Activated T-helper 2 cell treated with anti-CD3 and anti-CD28 coated beads, Interferon-gamma antibody, Interleukin-2, Interleukin-4, amounts not matched to agents 10 μg/mL and 5 μg/mL and 100 μg/mL, durations not matched to agents 14 hours and 24 hours and 36 hours (primary cell): ENCODE measurements at regions not wholly inside any gene's neighbourhood (a gene's known extent, or its start where the extent isn't known, plus 50 kb on each side); places are given as distances from the start of the nearest gene placed in this dataset.

ENCODE experiments used
- DNase-seq: peaks from one replicate; pipeline ENCODE4 v3.0.0; 2021; ENCODE audit warnings: low spot score
- H3K27ac Mint-ChIP-seq: one replicate; pipeline ENCODE4 v1.8.0; 2021; ENCODE audit warnings: mixed read lengths
- H3K27me3 Mint-ChIP-seq: one replicate; pipeline ENCODE4 v1.8.0; 2021; ENCODE audit warnings: low read depth, mixed read lengths
- H3K36me3 Mint-ChIP-seq: one replicate; pipeline ENCODE4 v1.8.0; 2021; ENCODE audit warnings: low read depth, mixed read lengths
- H3K4me1 Mint-ChIP-seq: one replicate; pipeline ENCODE4 v1.8.0; 2021; ENCODE audit warnings: low read depth, mixed read lengths
- H3K4me3 Mint-ChIP-seq: one replicate; pipeline ENCODE4 v1.8.0; 2021; ENCODE audit warnings: low read depth, mild to moderate bottlenecking, moderate library complexity, mixed read lengths
- H3K9me3 Mint-ChIP-seq: one replicate; pipeline ENCODE4 v1.8.0; 2021; ENCODE audit warnings: mixed read lengths
- intact Hi-C: fragments of 100-400 bp; cut with micrococcal nuclease; formaldehyde crosslinking; loops from one replicate; pipeline ENCODE4 v1.15.1; 2023

- Mint-ChIP-seq H3K4me1 (peaks cover 21% of the 10 kb centered on the region), H3K4me3 (peak overlapping the region; percentile 80), H3K27me3 (peaks cover 5% of the 10 kb centered on the region), H3K9me3 (no peaks in the 10 kb centered on the region), H3K27ac (peak overlapping the region; percentile 49), H3K36me3 (no peaks in the 10 kb centered on the region)
- peak; percentile 11 for DNase-seq
- intact Hi-C loops, result no loop called here
These were observed 98.3 kb upstream of the VGLL3 start for GRCh38 chr3:87088993-87089841.

DNA sequence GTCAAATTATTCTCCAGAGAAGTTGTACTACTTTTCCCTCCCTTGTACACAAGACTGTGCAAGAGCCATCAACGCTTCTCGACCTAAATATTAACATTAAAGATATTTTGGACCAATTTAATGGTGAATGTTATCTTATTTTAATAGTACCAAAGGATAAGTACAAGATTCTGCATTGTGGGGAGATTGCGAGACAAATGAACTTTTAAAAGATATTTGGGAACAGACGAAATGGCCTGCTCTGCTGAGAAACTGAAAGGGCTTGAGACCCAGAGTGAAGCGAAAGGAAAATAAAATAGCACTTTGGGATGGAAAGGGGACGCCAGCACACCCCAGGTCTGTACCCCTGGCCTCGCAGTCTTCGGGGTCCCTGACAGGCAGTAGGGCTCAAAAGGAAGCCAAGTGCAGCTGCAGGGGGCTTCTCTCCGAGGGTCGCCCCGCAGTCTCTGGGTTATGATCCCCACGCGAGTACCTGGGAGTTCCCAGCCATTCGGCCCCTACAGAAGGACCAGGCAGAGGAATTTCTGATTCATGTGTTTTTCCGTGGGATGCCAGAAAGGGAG lies 97.6 kb upstream of the VGLL3 start:
- intact Hi-C loops, result no loop called here
- Mint-ChIP-seq H3K9me3 (no peaks in the 10 kb centered on the region), H3K27ac (no peak overlapping the region), H3K4me1 (peaks cover 21% of the 10 kb centered on the region), H3K36me3 (no peaks in the 10 kb centered on the region), H3K27me3 (peaks cover 5% of the 10 kb centered on the region), H3K4me3 (peak overlapping the region; percentile 80)
- no peak for DNase-seq

GRCh38 chr3:87084868-87085267 lies 93.9 kb upstream of the VGLL3 start:
- Mint-ChIP-seq H3K27ac (no peak overlapping the region), H3K4me1 (peaks cover 19% of the 10 kb centered on the region), H3K4me3 (no peak overlapping the region), H3K9me3 (no peaks in the 10 kb centered on the region), H3K36me3 (no peaks in the 10 kb centered on the region), H3K27me3 (peaks cover 5% of the 10 kb centered on the region)
- intact Hi-C loops, result no loop called here
- no peak for DNase-seq

DNA sequence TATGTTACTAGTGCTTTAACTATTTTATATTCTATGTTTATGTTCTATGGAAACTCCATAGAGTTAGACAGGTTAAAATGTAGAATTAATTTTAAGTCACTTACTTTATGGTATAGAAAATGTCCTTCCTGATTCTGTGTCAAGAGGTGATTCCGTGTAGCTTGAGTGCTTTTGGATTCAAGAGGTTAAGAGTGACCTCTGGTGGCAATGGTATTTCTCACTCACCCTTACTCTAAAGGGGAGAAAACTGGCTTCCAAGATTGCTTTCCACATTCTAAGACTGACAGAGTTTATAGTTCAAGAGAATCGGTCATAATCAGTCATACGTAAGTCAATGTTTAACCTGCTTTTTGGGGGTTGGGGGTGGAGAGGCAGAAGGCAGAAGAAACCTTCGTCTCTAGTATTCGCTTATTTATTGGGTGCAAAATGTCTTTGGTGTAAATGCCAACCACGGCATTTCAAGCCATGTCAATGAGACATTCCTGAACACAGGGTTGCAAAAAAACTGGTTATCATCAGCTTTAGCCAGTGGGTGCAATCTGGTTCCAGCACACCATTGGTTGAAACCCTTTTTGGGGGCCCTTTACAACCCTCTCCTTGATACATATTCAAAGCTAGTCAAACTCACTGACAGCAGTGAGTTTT lies 92.0 kb upstream of the VGLL3 start:
- H3K27ac Mint-ChIP-seq, result no peak overlapping the region
- peaks cover 12% of the 10 kb centered on the region for H3K4me1 Mint-ChIP-seq
- no peak for DNase-seq
- peaks cover 2% of the 10 kb centered on the region for H3K27me3 Mint-ChIP-seq
- no peaks in the 10 kb centered on the region for H3K9me3 Mint-ChIP-seq
- H3K36me3 Mint-ChIP-seq, result no peaks in the 10 kb centered on the region
- intact Hi-C loops, result loop anchor here (2.0 kb wide), 1 partner anchor 112 kb away; no protein-coding TSS in a partner anchor
- H3K4me3 Mint-ChIP-seq, result no peak overlapping the region

DNA sequence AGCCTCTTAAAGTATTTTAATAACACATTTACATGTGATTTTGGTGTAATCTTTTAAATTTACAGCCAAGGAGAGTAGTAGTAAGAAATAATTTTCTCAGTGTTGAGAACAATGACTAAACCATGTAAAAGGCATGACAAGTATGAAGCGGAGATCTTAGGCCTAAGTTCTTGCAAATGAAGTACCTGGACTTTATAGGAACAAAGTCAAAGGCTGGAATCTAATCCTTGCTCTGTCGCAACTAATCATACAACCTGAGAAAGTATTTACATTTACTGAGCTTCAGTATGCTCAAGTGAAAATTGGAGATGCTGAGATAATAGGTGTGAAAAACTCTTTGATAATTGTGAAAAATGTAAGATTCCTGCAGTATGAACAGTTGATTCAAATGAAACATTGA lies 86.4 kb upstream of the VGLL3 start:
- peaks cover 2% of the 10 kb centered on the region for H3K27me3 Mint-ChIP-seq
- H3K4me3 Mint-ChIP-seq, result no peak overlapping the region
- no peaks in the 10 kb centered on the region for H3K9me3 Mint-ChIP-seq
- intact Hi-C loops, result no loop called here
- H3K36me3 Mint-ChIP-seq, result no peaks in the 10 kb centered on the region
- no peak overlapping the region for H3K27ac Mint-ChIP-seq
- DNase-seq, result no peak
- H3K4me1 Mint-ChIP-seq, result no peaks in the 10 kb centered on the region

- Mint-ChIP-seq H3K4me3 (no peak overlapping the region), H3K27me3 (peaks cover 2% of the 10 kb centered on the region), H3K4me1 (no peaks in the 10 kb centered on the region), H3K27ac (no peak overlapping the region), H3K9me3 (no peaks in the 10 kb centered on the region), H3K36me3 (no peaks in the 10 kb centered on the region)
- intact Hi-C loops, result no loop called here
- DNase-seq, result no peak
These were observed 86.0 kb upstream of the VGLL3 start for GRCh38 chr3:87076946-87077345.

DNA sequence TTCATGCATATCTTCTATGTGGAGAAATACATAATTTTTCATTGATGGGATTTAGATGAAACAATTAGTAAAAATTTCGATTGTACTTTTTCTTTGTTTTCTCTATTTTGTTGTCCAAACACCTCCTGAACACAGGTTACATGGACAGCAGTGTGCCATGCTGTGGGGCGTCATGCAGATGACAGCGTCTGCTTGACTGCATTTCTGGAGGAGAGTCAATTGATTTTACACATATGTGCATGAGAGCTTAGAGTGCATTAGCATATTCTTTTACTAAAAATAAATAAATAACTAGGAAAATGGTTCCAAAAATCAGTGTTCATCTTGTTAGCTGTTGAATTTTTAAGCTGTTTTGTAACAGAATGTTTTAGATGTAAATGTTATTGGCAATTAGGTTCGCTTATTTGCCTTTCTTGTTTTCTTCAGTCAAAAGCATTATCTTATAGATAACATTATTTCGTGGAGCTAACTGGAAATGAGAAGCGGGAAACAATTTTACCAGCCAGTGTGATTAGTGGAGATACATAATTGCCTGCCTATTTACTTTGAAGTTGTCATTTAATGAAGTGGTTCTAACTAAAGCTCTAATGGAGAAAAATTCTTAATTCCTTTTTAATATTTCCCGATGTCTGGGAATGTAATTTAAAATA lies 82.7 kb upstream of the VGLL3 start:
- intact Hi-C loops, result no loop called here
- Mint-ChIP-seq H3K27me3 (no peaks in the 10 kb centered on the region), H3K27ac (no peak overlapping the region), H3K9me3 (no peaks in the 10 kb centered on the region), H3K4me3 (no peak overlapping the region), H3K36me3 (no peaks in the 10 kb centered on the region), H3K4me1 (no peaks in the 10 kb centered on the region)
- no peak for DNase-seq

- Mint-ChIP-seq H3K9me3 (no peaks in the 10 kb centered on the region), H3K36me3 (no peaks in the 10 kb centered on the region), H3K4me3 (no peak overlapping the region), H3K4me1 (no peaks in the 10 kb centered on the region), H3K27ac (no peak overlapping the region), H3K27me3 (no peaks in the 10 kb centered on the region)
- DNase-seq, result no peak
- intact Hi-C loops, result no loop called here
These were observed 81.5 kb upstream of the VGLL3 start for GRCh38 chr3:87072446-87072845.

- intact Hi-C loops, result no loop called here
- H3K4me1 Mint-ChIP-seq, result no peaks in the 10 kb centered on the region
- H3K4me3 Mint-ChIP-seq, result no peak overlapping the region
- H3K27me3 Mint-ChIP-seq, result no peaks in the 10 kb centered on the region
- H3K27ac Mint-ChIP-seq, result no peak overlapping the region
- no peaks in the 10 kb centered on the region for H3K36me3 Mint-ChIP-seq
- DNase-seq, result no peak
- H3K9me3 Mint-ChIP-seq, result no peaks in the 10 kb centered on the region
These were observed 79.0 kb upstream of the VGLL3 start for GRCh38 chr3:87069971-87070370.

DNA sequence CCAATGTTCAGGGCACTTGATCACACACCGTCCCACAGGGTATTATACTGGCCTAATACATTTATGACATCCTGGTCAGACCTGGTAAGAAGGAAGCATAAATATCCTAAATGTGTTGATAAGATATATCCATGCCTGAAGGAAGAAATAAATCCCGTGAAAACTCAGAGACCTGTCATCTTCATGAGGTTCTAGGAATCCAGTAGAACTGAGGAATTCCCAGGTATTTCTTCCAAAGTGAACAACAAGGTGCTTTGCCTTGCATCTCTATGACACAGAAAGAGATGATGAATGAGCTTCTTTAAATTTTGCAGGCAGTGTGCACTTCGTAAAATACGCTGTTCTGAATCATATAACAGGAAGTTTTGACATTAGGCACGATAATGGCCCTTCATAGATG lies 78.1 kb upstream of the VGLL3 start:
- Mint-ChIP-seq H3K27me3 (no peaks in the 10 kb centered on the region), H3K4me3 (no peak overlapping the region), H3K36me3 (no peaks in the 10 kb centered on the region), H3K4me1 (no peaks in the 10 kb centered on the region), H3K27ac (no peak overlapping the region), H3K9me3 (no peaks in the 10 kb centered on the region)
- intact Hi-C loops, result no loop called here
- DNase-seq, result no peak

GRCh38 chr3:87062685-87063084 lies 71.7 kb upstream of the VGLL3 start:
- no peak for DNase-seq
- Mint-ChIP-seq H3K36me3 (no peaks in the 10 kb centered on the region), H3K4me1 (no peaks in the 10 kb centered on the region), H3K9me3 (no peaks in the 10 kb centered on the region), H3K27ac (no peak overlapping the region), H3K27me3 (no peaks in the 10 kb centered on the region), H3K4me3 (no peak overlapping the region)
- intact Hi-C loops, result no loop called here

GRCh38 chr3:87057474-87057873 lies 66.5 kb upstream of the VGLL3 start:
- Mint-ChIP-seq H3K4me1 (no peaks in the 10 kb centered on the region), H3K27me3 (no peaks in the 10 kb centered on the region), H3K27ac (no peak overlapping the region), H3K4me3 (no peak overlapping the region), H3K36me3 (no peaks in the 10 kb centered on the region), H3K9me3 (no peaks in the 10 kb centered on the region)
- no peak for DNase-seq
- intact Hi-C loops, result no loop called here

DNA sequence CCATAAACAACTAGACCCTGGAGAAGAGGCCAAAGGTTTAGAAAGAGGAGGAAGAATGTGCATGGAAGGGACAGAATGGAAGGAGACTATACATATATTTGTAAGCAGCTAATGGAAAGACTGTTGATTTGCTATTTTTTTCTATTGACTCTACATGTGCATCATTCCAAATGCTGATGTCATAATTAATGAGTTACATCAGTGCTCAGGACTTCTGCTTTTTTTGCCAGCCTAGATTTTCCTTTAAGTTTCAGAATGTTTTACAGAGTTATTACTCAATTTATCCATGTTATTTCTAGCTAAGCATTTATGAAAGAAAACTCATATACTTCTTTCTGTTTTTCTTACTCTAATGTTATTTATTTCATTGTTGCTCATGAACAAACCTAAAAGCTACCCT lies 62.6 kb upstream of the VGLL3 start:
- H3K9me3 Mint-ChIP-seq, result no peaks in the 10 kb centered on the region
- intact Hi-C loops, result no loop called here
- no peak overlapping the region for H3K4me3 Mint-ChIP-seq
- H3K27me3 Mint-ChIP-seq, result no peaks in the 10 kb centered on the region
- H3K36me3 Mint-ChIP-seq, result no peaks in the 10 kb centered on the region
- no peak overlapping the region for H3K27ac Mint-ChIP-seq
- H3K4me1 Mint-ChIP-seq, result no peaks in the 10 kb centered on the region
- no peak for DNase-seq
